Keratinocyte (primary cell): ENCODE measurements at regions not wholly inside any gene's neighbourhood (a gene's known extent, or its start where the extent isn't known, plus 50 kb on each side); places are given as distances from the start of the nearest gene placed in this dataset.

Source experiments
- DNase-seq: peaks from one replicate; pipeline ENCODE4 v3.0.0-alpha.2; 2011; ENCODE audit warnings: low read depth, missing footprints, low spot score
- FAIRE-seq: peaks from 2 replicates; lab custom pipeline; 2011; peaks lifted over from hg19 to GRCh38; lab: Jason Lieb, UNC
- H2AFZ ChIP-seq: 2 replicates; pipeline ENCODE4 v1.6.0; 2012; ENCODE audit warnings: low read length, control low read depth, inconsistent platforms; ENCODE audit not compliant: control insufficient read depth
- H3K27ac ChIP-seq: 2 replicates; pipeline ENCODE4 v1.5.1; 2011; ENCODE audit warnings: low read length; ENCODE audit not compliant: control insufficient read depth, insufficient read depth
- H3K27me3 ChIP-seq: 3 replicates; pipeline ENCODE4 v1.6.0; 2011; ENCODE audit warnings: low read length; ENCODE audit not compliant: control insufficient read depth, insufficient read depth; ENCODE audit errors: extremely low read depth
- H3K36me3 ChIP-seq, 2 experiments: 2 replicates in 1 of 2; 3 replicates in 1 of 2; pipeline ENCODE4 v1.5.1; 2011; ENCODE audit warnings: low read length in 2 of 2, mild to moderate bottlenecking in 1 of 2; ENCODE audit not compliant: control insufficient read depth in 2 of 2, insufficient read depth in 2 of 2; ENCODE audit errors: extremely low read depth in 1 of 2
- H3K4me1 ChIP-seq: 3 replicates; pipeline ENCODE4 v1.5.1; 2011; ENCODE audit warnings: low read length; ENCODE audit not compliant: control insufficient read depth, insufficient read depth; ENCODE audit errors: extremely low read depth
- H3K4me2 ChIP-seq: 3 replicates; pipeline ENCODE4 v1.6.0; 2011; ENCODE audit warnings: low read depth, low read length; ENCODE audit not compliant: control insufficient read depth, insufficient read depth; ENCODE audit errors: extremely low read depth
- H3K4me3 ChIP-seq, 3 experiments: fragments of 200-600 bp in 1 of 3; sonication (generic) in 1 of 3; 2 replicates in 2 of 3; 3 replicates in 1 of 3; pipeline ENCODE4 v1.5.1; 2011 to 2016; ENCODE audit warnings: low read length in 3 of 3, mild to moderate bottlenecking in 3 of 3, control low read depth in 2 of 3, inconsistent platforms in 1 of 3, low read depth in 1 of 3, mixed read lengths in 1 of 3, mixed run types in 1 of 3, moderate library complexity in 1 of 3; ENCODE audit not compliant: control insufficient read depth in 2 of 3, insufficient read depth in 2 of 3; ENCODE audit errors: extremely low read depth in 1 of 3
- H3K79me2 ChIP-seq: 2 replicates; pipeline ENCODE4 v1.6.0; 2012; ENCODE audit warnings: low read length; ENCODE audit not compliant: control insufficient read depth, insufficient read depth
- H3K9ac ChIP-seq: 3 replicates; pipeline ENCODE4 v1.6.0; 2011; ENCODE audit warnings: low read length; ENCODE audit not compliant: control insufficient read depth, insufficient read depth; ENCODE audit errors: extremely low read depth
- H3K9me1 ChIP-seq: 3 replicates; pipeline ENCODE4 v1.6.0; 2011; ENCODE audit warnings: low read length; ENCODE audit not compliant: control insufficient read depth, insufficient read depth; ENCODE audit errors: extremely low read depth
- H3K9me3 ChIP-seq: 2 replicates; pipeline ENCODE4 v1.5.1; 2012; ENCODE audit warnings: low read depth, low read length; ENCODE audit not compliant: control insufficient read depth
- H4K20me1 ChIP-seq: 3 replicates; pipeline ENCODE4 v1.6.0; 2011; ENCODE audit warnings: low read length; ENCODE audit not compliant: control insufficient read depth, insufficient read depth; ENCODE audit errors: extremely low read depth
- CTCF ChIP-seq, 3 experiments: IDR thresholded peaks in 1 of 3; conservative IDR thresholded peaks in 1 of 3; optimal IDR thresholded peaks in 1 of 3; 2 replicates in 2 of 3; 3 replicates in 1 of 3; pipeline versions ENCODE3 to v1.5.1; 2011; ENCODE audit warnings: low read length in 3 of 3, mild to moderate bottlenecking in 3 of 3, moderate library complexity in 2 of 3, control low read depth in 1 of 3, inconsistent platforms in 1 of 3; ENCODE audit not compliant: insufficient read depth in 2 of 3; ENCODE audit errors: extremely low read depth in 1 of 3
- EZH2 ChIP-seq: IDR thresholded peaks from one replicate; pipeline ENCODE4 v1.6.1; 2012; ENCODE audit warnings: inconsistent platforms, mild to moderate bottlenecking, low read length, moderate library complexity
- dilution Hi-C: fragments of 300-500 bp; cut with MboI; formaldehyde crosslinking; loops from one replicate; pipeline ENCODE4 v1.7.0; 2020; ENCODE audit warnings: low sequenced_read_pairs; ENCODE audit not compliant: extremely low pct_ligation_motif_present

GRCh38 chr11:8811571-8811970 is 99.4 kb upstream of the AKIP1 start:
- H3K27ac ChIP-seq: peak overlapping the region; percentile 88
- H3K27me3 ChIP-seq: no peaks in the 10 kb centered on the region
- peak overlapping the region; percentile 99 for H3K4me2 ChIP-seq
- TF ChIP-seq CTCF (optimal IDR thresholded peaks at IDR 0.05 in 1 of 3, IDR thresholded peaks at IDR 0.05 in 1 of 3, conservative IDR thresholded peaks at IDR 0.05 in 1 of 3; ENCODE audit: extremely low read depth in 1 of 3, insufficient read depth in 2 of 3, low read length in 3 of 3) (no peak), EZH2 (no peak)
- DNase-seq (no peak), FAIRE-seq (no peak)
- H3K36me3 ChIP-seq: peaks cover 0 to 3% of the 10 kb centered on the region in 2 experiments
- dilution Hi-C loops: no loop called here
- H4K20me1 ChIP-seq: no peaks in the 10 kb centered on the region
- peaks cover 37% of the 10 kb centered on the region for H3K79me2 ChIP-seq
- H3K4me1 ChIP-seq: peaks cover 74% of the 10 kb centered on the region
- peak overlapping the region; percentile 21 for H2AFZ ChIP-seq
- H3K9me1 ChIP-seq: peaks cover 3% of the 10 kb centered on the region
- peak overlapping the region; percentile 89 for H3K9ac ChIP-seq
- no peaks in the 10 kb centered on the region for H3K9me3 ChIP-seq
- H3K4me3 ChIP-seq: peak overlapping the region; percentile 63 to 75 (median 64)

GRCh38 chr11:8812438-8812837 is 98.6 kb upstream of the AKIP1 start:
- TF ChIP-seq EZH2: no peak
- no peak for TF ChIP-seq CTCF (optimal IDR thresholded peaks at IDR 0.05 in 1 of 3, IDR thresholded peaks at IDR 0.05 in 1 of 3, conservative IDR thresholded peaks at IDR 0.05 in 1 of 3; ENCODE audit: extremely low read depth in 1 of 3, insufficient read depth in 2 of 3, low read length in 3 of 3)
- no peaks in the 10 kb centered on the region for H4K20me1 ChIP-seq
- H3K9ac ChIP-seq: no peak overlapping the region
- DNase-seq: no peak
- peaks cover 29% of the 10 kb centered on the region for H3K79me2 ChIP-seq
- H3K4me1 ChIP-seq: peaks cover 66% of the 10 kb centered on the region
- H3K4me3 ChIP-seq: no peak overlapping the region
- H3K36me3 ChIP-seq: no peaks in the 10 kb centered on the region
- FAIRE-seq: no peak
- no peak overlapping the region for H2AFZ ChIP-seq
- H3K9me3 ChIP-seq: no peaks in the 10 kb centered on the region
- H3K27ac ChIP-seq: peak overlapping the region; percentile 88
- peak overlapping the region; percentile 11 for H3K4me2 ChIP-seq
- dilution Hi-C loops: no loop called here
- H3K27me3 ChIP-seq: no peaks in the 10 kb centered on the region
- H3K9me1 ChIP-seq: peaks cover 3% of the 10 kb centered on the region
